ENCODE measurements at regions not wholly inside any gene's neighbourhood (a gene's known extent, or its start where the extent isn't known, plus 50 kb on each side); places are given as distances from the start of the nearest gene placed in this dataset.

DNA sequence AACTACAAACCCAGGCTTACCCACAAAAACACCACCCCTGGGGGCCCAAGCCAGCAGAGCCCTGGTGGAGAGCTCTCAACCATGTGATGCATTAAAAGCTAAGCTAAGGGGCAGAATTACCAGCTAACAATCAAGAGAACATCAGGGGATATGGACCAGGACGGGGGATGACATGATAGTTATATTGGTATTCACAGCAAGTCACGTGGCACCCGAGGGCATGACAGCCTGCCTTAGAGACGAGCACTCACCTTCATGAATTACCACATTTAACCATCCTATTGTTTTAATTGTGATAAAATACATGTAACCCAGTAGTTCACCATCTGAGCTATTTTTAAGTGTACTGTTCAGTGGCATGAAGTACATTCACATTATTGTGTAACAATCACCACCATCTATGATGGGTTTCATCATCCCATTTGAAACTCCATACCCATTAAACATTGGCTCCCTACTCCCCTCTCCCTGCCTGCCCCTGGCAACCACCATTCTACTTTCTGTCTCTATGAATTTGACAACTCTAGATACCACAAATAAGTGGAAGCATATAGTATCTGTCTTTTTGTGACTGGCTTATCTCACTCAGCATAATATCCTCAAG, 245.6 kb downstream of the ANAPC1 start:
- DNase-seq = no peak

- DNase-seq = no peak
Measured at GRCh38 chr2:111640480-111640879, 243.5 kb downstream of the ANAPC1 start.

DNA sequence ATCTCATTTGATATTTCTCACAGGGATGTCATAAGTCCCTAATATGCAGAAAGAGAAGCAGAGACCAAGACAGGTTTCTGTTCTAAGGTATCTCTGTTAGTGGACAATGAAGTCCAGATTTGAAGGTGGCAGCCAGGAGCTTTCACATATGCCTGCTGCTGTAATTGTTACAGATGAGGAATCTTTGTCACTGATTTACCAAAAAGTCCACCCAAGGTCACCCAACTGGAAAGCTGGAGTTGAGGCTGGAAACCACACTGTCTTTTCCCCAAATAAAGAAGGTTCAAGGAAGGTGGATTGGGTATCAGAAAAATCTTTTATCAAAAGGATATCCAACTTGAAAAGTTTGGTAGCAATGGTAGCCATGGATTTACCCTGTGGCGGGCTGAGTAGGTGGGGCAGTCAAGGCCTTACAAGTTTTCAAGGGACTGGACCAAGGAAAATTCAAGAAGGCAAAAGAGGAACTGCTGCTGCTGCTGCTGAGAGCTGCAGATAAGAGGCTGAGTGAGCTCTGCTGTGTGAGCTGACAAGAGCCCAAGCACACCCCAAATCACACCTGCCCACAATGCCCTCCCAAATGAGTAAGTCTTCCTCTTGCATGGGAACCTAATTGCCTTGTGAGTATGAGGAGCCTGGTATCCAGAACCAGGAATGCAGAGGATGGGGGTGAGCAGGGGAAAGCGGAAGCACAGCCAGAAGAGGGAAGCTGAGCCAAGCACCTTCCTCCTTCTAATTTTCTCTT, 241.2 kb downstream of the ANAPC1 start:
- no peak for DNase-seq

DNA sequence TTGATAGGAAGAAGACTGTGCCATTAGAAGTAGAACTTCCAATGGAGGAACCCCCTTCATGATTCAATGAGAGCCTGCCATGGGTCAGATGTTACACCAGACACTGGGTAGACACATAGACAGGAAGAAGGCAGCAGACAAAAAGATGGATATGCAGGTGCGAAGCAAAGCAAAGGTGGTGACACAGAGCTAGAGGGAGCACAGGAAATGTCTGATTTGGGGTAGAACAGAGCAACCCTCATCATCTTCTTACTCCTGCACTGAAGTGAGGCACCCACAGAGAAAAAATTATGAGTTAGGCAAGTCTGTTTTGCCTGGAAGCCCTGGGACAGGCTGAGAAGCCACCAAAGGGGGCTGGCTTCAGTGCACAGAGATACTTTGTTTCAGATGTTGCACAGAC, 240.2 kb downstream of the ANAPC1 start:
- no peak for DNase-seq

- DNase-seq = no peak
Measured at GRCh38 chr2:111647359-111647758, 236.6 kb downstream of the ANAPC1 start.

- DNase-seq = no peak
Measured at GRCh38 chr2:111652038-111652437, 232.0 kb downstream of the ANAPC1 start.

DNA sequence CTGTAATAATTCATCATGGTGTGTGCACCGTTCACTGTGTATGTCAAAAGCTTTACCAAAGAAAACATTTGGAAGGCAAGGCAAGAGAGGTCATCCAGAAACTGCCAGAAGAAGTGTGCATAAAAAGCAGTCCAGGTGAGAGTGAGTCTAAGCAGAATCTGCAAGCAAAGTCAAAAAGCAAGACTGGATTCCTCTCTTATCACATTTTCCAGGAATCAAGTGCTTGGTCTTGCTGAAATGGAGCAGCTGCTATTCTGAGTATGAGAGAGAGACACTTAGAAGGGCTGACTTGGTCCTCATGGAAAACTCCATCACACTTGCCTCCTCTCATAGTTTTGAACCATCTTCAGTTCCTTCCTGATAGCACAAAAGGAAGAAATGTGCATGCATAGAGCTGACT, 231.3 kb downstream of the ANAPC1 start:
- DNase-seq = no peak

DNA sequence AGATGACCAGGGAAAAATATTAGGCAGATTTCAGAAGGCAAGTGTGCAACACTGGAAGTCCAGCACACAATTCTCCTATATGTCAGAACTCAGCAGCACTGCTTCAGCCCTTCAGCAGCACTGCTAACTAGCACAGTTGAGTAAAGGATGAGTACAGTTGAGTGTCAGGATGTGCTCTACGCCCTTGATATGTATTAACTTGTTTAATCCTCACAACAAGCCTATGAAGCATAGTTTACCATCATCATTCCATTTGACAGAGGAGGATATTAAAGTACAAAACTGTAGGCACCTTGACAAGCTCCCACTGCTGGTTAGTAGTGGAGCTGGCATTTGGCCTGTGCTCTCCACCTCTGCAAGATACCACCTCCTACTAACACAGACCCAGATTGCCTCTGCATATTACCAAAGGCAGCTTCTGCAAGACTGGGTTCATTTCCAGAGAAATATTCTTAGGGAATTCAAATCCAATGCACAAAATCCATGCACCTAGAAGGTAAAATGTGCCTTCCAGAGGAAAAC, 230.8 kb downstream of the ANAPC1 start:
- DNase-seq = no peak

- no peak for DNase-seq
Measured at GRCh38 chr2:111653913-111654312, 230.1 kb downstream of the ANAPC1 start.

DNA sequence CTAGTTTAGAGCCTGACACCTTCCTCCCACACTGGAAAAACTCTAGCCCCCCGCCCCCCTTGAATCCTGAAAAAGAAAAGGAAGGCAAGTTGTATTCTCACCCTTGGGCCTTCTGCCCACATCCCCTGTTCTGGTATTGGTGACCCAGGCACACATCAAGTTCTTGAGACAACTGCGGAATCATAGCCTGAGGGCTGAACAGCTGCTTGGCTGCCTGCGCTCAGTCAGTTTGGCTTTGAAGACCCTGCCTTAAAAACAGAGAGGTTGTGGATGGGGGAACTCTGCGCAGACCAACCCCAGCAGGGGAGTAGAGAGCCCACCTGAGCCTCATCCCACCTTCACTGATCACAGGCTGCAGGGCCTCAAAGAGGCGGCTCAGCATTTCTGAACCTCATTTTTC, 229.2 kb downstream of the ANAPC1 start:
- no peak for DNase-seq

- DNase-seq = no peak
Measured at GRCh38 chr2:111656436-111656835, 227.6 kb downstream of the ANAPC1 start.

GRCh38 chr2:111656894-111657293, 227.1 kb downstream of the ANAPC1 start:
- no peak for DNase-seq

DNA sequence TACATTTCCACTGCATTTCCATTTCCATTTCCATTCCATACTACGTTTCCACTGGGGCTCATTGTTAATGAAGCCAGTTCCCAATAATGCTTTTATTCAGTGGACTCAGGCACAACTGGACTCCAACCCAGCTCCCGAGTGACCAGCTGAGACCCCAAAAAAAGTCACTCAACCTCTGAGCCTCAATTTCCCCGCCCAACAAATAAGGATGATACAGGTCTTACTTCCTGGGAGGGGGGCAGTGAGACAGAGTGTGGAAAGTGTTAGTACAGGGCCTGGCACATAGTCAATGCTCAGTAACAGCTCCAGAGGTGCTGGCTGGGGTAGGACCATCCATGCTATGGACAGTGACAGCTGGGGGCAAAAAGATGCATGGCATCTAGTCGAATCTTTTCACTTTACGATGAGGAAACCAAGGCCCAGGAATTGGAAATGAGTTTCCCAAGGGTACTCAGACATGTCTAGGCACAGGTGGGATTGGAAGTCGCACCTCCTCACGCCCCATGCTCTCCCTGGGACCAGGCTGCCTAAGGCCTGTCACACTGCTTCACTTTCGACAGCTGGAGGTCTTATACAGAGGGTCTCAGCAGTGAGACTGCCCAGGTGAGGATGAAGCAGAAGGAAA, 226.5 kb downstream of the ANAPC1 start:
- DNase-seq = no peak

GRCh38 chr2:111659361-111660333, 224.3 kb downstream of the ANAPC1 start:
- no peak for DNase-seq

GRCh38 chr2:111660811-111661210, 223.2 kb downstream of the ANAPC1 start:
- DNase-seq = no peak

- no peak for DNase-seq
Measured at GRCh38 chr2:111661286-111661940, 222.6 kb downstream of the ANAPC1 start.

GRCh38 chr2:111662039-111662770, 221.8 kb downstream of the ANAPC1 start:
- DNase-seq = peak; percentile 80

DNA sequence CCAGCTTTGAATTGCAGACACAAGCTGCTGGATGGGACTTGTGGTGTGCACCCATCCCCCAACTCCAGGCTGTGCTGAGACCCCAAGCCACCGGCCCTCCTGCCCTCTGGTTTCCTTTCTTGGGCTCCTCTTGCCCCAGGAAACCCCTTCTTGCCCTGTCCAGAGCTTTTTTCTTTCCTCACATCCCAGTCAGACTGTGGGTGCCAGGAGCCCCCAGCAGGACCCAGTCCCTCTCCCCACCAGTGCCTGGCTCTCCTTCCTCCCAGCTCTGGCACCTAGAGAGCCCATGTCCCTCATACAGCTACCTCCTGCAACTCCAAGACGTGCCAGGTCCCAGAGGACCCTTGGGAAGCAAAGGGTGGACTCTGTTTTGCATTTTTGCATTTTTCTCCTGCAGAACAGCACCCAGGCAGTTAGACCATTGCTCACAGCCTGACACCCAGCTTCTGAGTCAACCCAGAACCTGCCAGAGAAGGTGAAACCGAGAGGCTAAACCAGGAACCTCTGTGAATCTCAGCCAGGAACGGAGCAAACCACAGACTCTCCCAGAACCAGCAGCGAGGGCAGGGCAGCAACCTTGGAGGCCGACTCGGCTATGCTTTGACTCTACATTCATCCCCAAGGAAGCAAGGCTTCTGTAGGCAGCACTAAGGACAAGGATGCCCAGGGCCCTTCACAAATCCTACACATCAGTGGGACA, 221.1 kb downstream of the ANAPC1 start:
- no peak for DNase-seq

- DNase-seq = peak; percentile 87
Measured at GRCh38 chr2:111663471-111664274, 220.3 kb downstream of the ANAPC1 start.

Measured in muscle of arm (tissue), 1 donor.